B cell (primary cell): ENCODE measurements at regions not wholly inside any gene's neighbourhood (a gene's known extent, or its start where the extent isn't known, plus 50 kb on each side); places are given as distances from the start of the nearest gene placed in this dataset.

ENCODE experiments used
- CTCF ChIP-seq: fragments of 200-600 bp; IDR thresholded peaks from one replicate; pipeline ENCODE4 v1.8.0; 2022; ENCODE audit warnings: antibody characterized with exemption, mild to moderate bottlenecking
- EZH2 ChIP-seq: IDR thresholded peaks from 2 replicates; pipeline ENCODE4 v1.6.1; 2012; ENCODE audit warnings: borderline replicate concordance, low read depth, mild to moderate bottlenecking, moderate library complexity, low read length; ENCODE audit not compliant: insufficient read depth, poor library complexity, severe bottlenecking

GRCh38 chr20:48281501-48281900 lies 496.2 kb upstream of the SULF2 start:
- TF ChIP-seq CTCF: no peak
- no peak for TF ChIP-seq EZH2
